ENCODE measurements at regions not wholly inside any gene's neighbourhood (a gene's known extent, or its start where the extent isn't known, plus 50 kb on each side); places are given as distances from the start of the nearest gene placed in this dataset.

- Histone ChIP-seq H3K36me3 (ENCODE audit: control insufficient read depth, insufficient read depth, low read length) (no peaks in the 10 kb centered on the region), H3K9me3 (ENCODE audit: control insufficient read depth, low read length) (no peaks in the 10 kb centered on the region), H3K27me3 (replicated peaks; ENCODE audit: control insufficient read depth, insufficient read depth, low read length, poor library complexity, severe bottlenecking) (no peaks in the 10 kb centered on the region), H3K4me1 (ENCODE audit: control insufficient read depth, insufficient read depth, low read length, poor library complexity, severe bottlenecking) (no peaks in the 10 kb centered on the region), H3K4me3 (ENCODE audit: insufficient read depth, low read depth, low read length, poor library complexity, severe bottlenecking) (no peak overlapping the region), H3K27ac (ENCODE audit: insufficient read depth, low read length, poor library complexity, severe bottlenecking) (no peak overlapping the region)
- no peak for DNase-seq
These were observed 470.0 kb downstream of the EBF1 start for GRCh38 chr5:158629591-158630312.

- Histone ChIP-seq H3K9me3 (ENCODE audit: control insufficient read depth, low read length) (no peaks in the 10 kb centered on the region), H3K27me3 (replicated peaks; ENCODE audit: control insufficient read depth, insufficient read depth, low read length, poor library complexity, severe bottlenecking) (no peaks in the 10 kb centered on the region), H3K36me3 (ENCODE audit: control insufficient read depth, insufficient read depth, low read length) (no peaks in the 10 kb centered on the region), H3K4me1 (ENCODE audit: control insufficient read depth, insufficient read depth, low read length, poor library complexity, severe bottlenecking) (no peaks in the 10 kb centered on the region), H3K27ac (ENCODE audit: insufficient read depth, low read length, poor library complexity, severe bottlenecking) (no peak overlapping the region), H3K4me3 (ENCODE audit: insufficient read depth, low read depth, low read length, poor library complexity, severe bottlenecking) (no peak overlapping the region)
- DNase-seq, result no peak
These were observed 473.0 kb downstream of the EBF1 start for GRCh38 chr5:158626718-158627117.

- Histone ChIP-seq H3K9me3 (ENCODE audit: control insufficient read depth, low read length) (no peaks in the 10 kb centered on the region), H3K4me1 (ENCODE audit: control insufficient read depth, insufficient read depth, low read length, poor library complexity, severe bottlenecking) (no peaks in the 10 kb centered on the region), H3K36me3 (ENCODE audit: control insufficient read depth, insufficient read depth, low read length) (no peaks in the 10 kb centered on the region), H3K27ac (ENCODE audit: insufficient read depth, low read length, poor library complexity, severe bottlenecking) (no peak overlapping the region), H3K27me3 (replicated peaks; ENCODE audit: control insufficient read depth, insufficient read depth, low read length, poor library complexity, severe bottlenecking) (no peaks in the 10 kb centered on the region), H3K4me3 (ENCODE audit: insufficient read depth, low read depth, low read length, poor library complexity, severe bottlenecking) (no peak overlapping the region)
- no peak for DNase-seq
These were observed 475.7 kb downstream of the EBF1 start for GRCh38 chr5:158623971-158624370.

- H3K4me3 ChIP-seq (ENCODE audit: insufficient read depth, low read depth, low read length, poor library complexity, severe bottlenecking), result no peak overlapping the region
- DNase-seq, result no peak
- H3K27me3 ChIP-seq (replicated peaks; ENCODE audit: control insufficient read depth, insufficient read depth, low read length, poor library complexity, severe bottlenecking), result no peaks in the 10 kb centered on the region
- no peaks in the 10 kb centered on the region for H3K36me3 ChIP-seq (ENCODE audit: control insufficient read depth, insufficient read depth, low read length)
- no peak overlapping the region for H3K27ac ChIP-seq (ENCODE audit: insufficient read depth, low read length, poor library complexity, severe bottlenecking)
- no peaks in the 10 kb centered on the region for H3K9me3 ChIP-seq (ENCODE audit: control insufficient read depth, low read length)
- H3K4me1 ChIP-seq (ENCODE audit: control insufficient read depth, insufficient read depth, low read length, poor library complexity, severe bottlenecking), result no peaks in the 10 kb centered on the region
These were observed 478.3 kb downstream of the EBF1 start for GRCh38 chr5:158621391-158621790.

GRCh38 chr5:158619083-158619788 is 480.5 kb downstream of the EBF1 start:
- Histone ChIP-seq H3K27me3 (replicated peaks; ENCODE audit: control insufficient read depth, insufficient read depth, low read length, poor library complexity, severe bottlenecking) (no peaks in the 10 kb centered on the region), H3K36me3 (ENCODE audit: control insufficient read depth, insufficient read depth, low read length) (no peaks in the 10 kb centered on the region)

GRCh38 chr5:158618256-158618655 is 481.5 kb downstream of the EBF1 start:
- H3K36me3 ChIP-seq (ENCODE audit: control insufficient read depth, insufficient read depth, low read length), result no peaks in the 10 kb centered on the region
- no peak overlapping the region for H3K4me3 ChIP-seq (ENCODE audit: insufficient read depth, low read depth, low read length, poor library complexity, severe bottlenecking)
- H3K9me3 ChIP-seq (ENCODE audit: control insufficient read depth, low read length), result no peaks in the 10 kb centered on the region
- H3K4me1 ChIP-seq (ENCODE audit: control insufficient read depth, insufficient read depth, low read length, poor library complexity, severe bottlenecking), result no peaks in the 10 kb centered on the region
- no peak for DNase-seq
- H3K27me3 ChIP-seq (replicated peaks; ENCODE audit: control insufficient read depth, insufficient read depth, low read length, poor library complexity, severe bottlenecking), result no peaks in the 10 kb centered on the region
- no peak overlapping the region for H3K27ac ChIP-seq (ENCODE audit: insufficient read depth, low read length, poor library complexity, severe bottlenecking)

More at GRCh38 chr5:158619083-158619788, 480.5 kb downstream of the EBF1 start:
- Histone ChIP-seq H3K9me3 (ENCODE audit: control insufficient read depth, low read length) (no peaks in the 10 kb centered on the region), H3K4me1 (ENCODE audit: control insufficient read depth, insufficient read depth, low read length, poor library complexity, severe bottlenecking) (no peaks in the 10 kb centered on the region), H3K4me3 (ENCODE audit: insufficient read depth, low read depth, low read length, poor library complexity, severe bottlenecking) (no peak overlapping the region), H3K27ac (ENCODE audit: insufficient read depth, low read length, poor library complexity, severe bottlenecking) (no peak overlapping the region)
- DNase-seq, result no peak

- Histone ChIP-seq H3K36me3 (ENCODE audit: control insufficient read depth, insufficient read depth, low read length) (no peaks in the 10 kb centered on the region), H3K4me1 (ENCODE audit: control insufficient read depth, insufficient read depth, low read length, poor library complexity, severe bottlenecking) (no peaks in the 10 kb centered on the region), H3K9me3 (ENCODE audit: control insufficient read depth, low read length) (no peaks in the 10 kb centered on the region), H3K27ac (ENCODE audit: insufficient read depth, low read length, poor library complexity, severe bottlenecking) (no peak overlapping the region), H3K27me3 (replicated peaks; ENCODE audit: control insufficient read depth, insufficient read depth, low read length, poor library complexity, severe bottlenecking) (no peaks in the 10 kb centered on the region), H3K4me3 (ENCODE audit: insufficient read depth, low read depth, low read length, poor library complexity, severe bottlenecking) (no peak overlapping the region)
- no peak for DNase-seq
These were observed 483.0 kb downstream of the EBF1 start for GRCh38 chr5:158616707-158617106.

GRCh38 chr5:158614951-158615350 is 484.8 kb downstream of the EBF1 start:
- Histone ChIP-seq H3K27me3 (replicated peaks; ENCODE audit: control insufficient read depth, insufficient read depth, low read length, poor library complexity, severe bottlenecking) (no peaks in the 10 kb centered on the region), H3K4me1 (ENCODE audit: control insufficient read depth, insufficient read depth, low read length, poor library complexity, severe bottlenecking) (no peaks in the 10 kb centered on the region), H3K4me3 (ENCODE audit: insufficient read depth, low read depth, low read length, poor library complexity, severe bottlenecking) (no peak overlapping the region), H3K36me3 (ENCODE audit: control insufficient read depth, insufficient read depth, low read length) (no peaks in the 10 kb centered on the region), H3K27ac (ENCODE audit: insufficient read depth, low read length, poor library complexity, severe bottlenecking) (no peak overlapping the region), H3K9me3 (ENCODE audit: control insufficient read depth, low read length) (no peaks in the 10 kb centered on the region)
- no peak for DNase-seq

- H3K9me3 ChIP-seq (ENCODE audit: control insufficient read depth, low read length), result no peaks in the 10 kb centered on the region
- no peaks in the 10 kb centered on the region for H3K4me1 ChIP-seq (ENCODE audit: control insufficient read depth, insufficient read depth, low read length, poor library complexity, severe bottlenecking)
- no peaks in the 10 kb centered on the region for H3K27me3 ChIP-seq (replicated peaks; ENCODE audit: control insufficient read depth, insufficient read depth, low read length, poor library complexity, severe bottlenecking)
- H3K36me3 ChIP-seq (ENCODE audit: control insufficient read depth, insufficient read depth, low read length), result no peaks in the 10 kb centered on the region
- no peak overlapping the region for H3K4me3 ChIP-seq (ENCODE audit: insufficient read depth, low read depth, low read length, poor library complexity, severe bottlenecking)
- DNase-seq, result no peak
- H3K27ac ChIP-seq (ENCODE audit: insufficient read depth, low read length, poor library complexity, severe bottlenecking), result no peak overlapping the region
These were observed 488.1 kb downstream of the EBF1 start for GRCh38 chr5:158611581-158611980.

GRCh38 chr5:158610051-158610415 is 489.7 kb downstream of the EBF1 start:
- no peak overlapping the region for H3K27ac ChIP-seq (ENCODE audit: insufficient read depth, low read length, poor library complexity, severe bottlenecking)
- DNase-seq, result no peak
- H3K36me3 ChIP-seq (ENCODE audit: control insufficient read depth, insufficient read depth, low read length), result no peaks in the 10 kb centered on the region
- H3K27me3 ChIP-seq (replicated peaks; ENCODE audit: control insufficient read depth, insufficient read depth, low read length, poor library complexity, severe bottlenecking), result no peaks in the 10 kb centered on the region
- H3K9me3 ChIP-seq (ENCODE audit: control insufficient read depth, low read length), result no peaks in the 10 kb centered on the region
- H3K4me1 ChIP-seq (ENCODE audit: control insufficient read depth, insufficient read depth, low read length, poor library complexity, severe bottlenecking), result no peaks in the 10 kb centered on the region
- H3K4me3 ChIP-seq (ENCODE audit: insufficient read depth, low read depth, low read length, poor library complexity, severe bottlenecking), result no peak overlapping the region

Measured in effector memory CD4-positive, alpha-beta T cell (primary cell).